Hepatocyte (in vitro differentiated cells): ENCODE measurements at regions not wholly inside any gene's neighbourhood (a gene's known extent, or its start where the extent isn't known, plus 50 kb on each side); places are given as distances from the start of the nearest gene placed in this dataset.

Source experiments
- DNase-seq: peaks from one replicate; pipeline ENCODE4 v3.0.0-alpha.2; 2016; ENCODE audit warnings: low spot score
- H2AFZ ChIP-seq: fragments of 200-600 bp; sonication (generic); 2 replicates; pipeline ENCODE4 v1.6.0; 2016; ENCODE audit warnings: antibody characterized with exemption, mild to moderate bottlenecking
- H3K27ac ChIP-seq: fragments of 200-600 bp; sonication (generic); 2 replicates; pipeline ENCODE4 v1.5.1; 2016; ENCODE audit warnings: mild to moderate bottlenecking
- H3K27me3 ChIP-seq: fragments of 200-600 bp; sonication (generic); 2 replicates; pipeline ENCODE4 v1.6.1; 2016
- H3K36me3 ChIP-seq: fragments of 200-600 bp; sonication (generic); replicated peaks from 2 replicates; pipeline ENCODE4 v1.5.1; 2016; ENCODE audit warnings: low read depth; ENCODE audit not compliant: insufficient read depth
- H3K4me1 ChIP-seq: fragments of 200-600 bp; sonication (generic); 2 replicates; pipeline ENCODE4 v1.5.1; 2016; ENCODE audit warnings: mild to moderate bottlenecking, moderate library complexity; ENCODE audit not compliant: insufficient read depth
- H3K4me2 ChIP-seq: fragments of 200-600 bp; sonication (generic); 2 replicates; pipeline ENCODE4 v1.6.0; 2016
- H3K4me3 ChIP-seq: fragments of 200-600 bp; sonication (generic); 2 replicates; pipeline ENCODE4 v1.5.1; 2016; ENCODE audit warnings: mild to moderate bottlenecking
- H3K79me2 ChIP-seq: fragments of 200-600 bp; sonication (generic); 2 replicates; pipeline ENCODE4 v1.6.0; 2017; ENCODE audit warnings: mild to moderate bottlenecking
- H3K9me2 ChIP-seq: fragments of 200-600 bp; sonication (generic); replicated peaks from 2 replicates; pipeline ENCODE4 v1.6.0; 2017; ENCODE audit warnings: mild to moderate bottlenecking; ENCODE audit not compliant: insufficient read depth
- H3K9me3 ChIP-seq: fragments of 200-600 bp; sonication (generic); 2 replicates; pipeline ENCODE4 v1.5.1; 2016; ENCODE audit warnings: low read depth, mild to moderate bottlenecking
- H4K20me1 ChIP-seq: fragments of 200-600 bp; sonication (generic); 2 replicates; pipeline ENCODE4 v1.6.0; 2016; ENCODE audit warnings: mild to moderate bottlenecking; ENCODE audit not compliant: insufficient read depth, poor library complexity, severe bottlenecking
- CTCF ChIP-seq: fragments of 200-600 bp; sonication (generic); IDR thresholded peaks from 2 replicates; pipeline ENCODE4 v1.5.1; 2016; ENCODE audit warnings: antibody characterized with exemption, mild to moderate bottlenecking; ENCODE audit not compliant: poor library complexity
- EZH2 ChIP-seq: fragments of 200-600 bp; sonication (generic); IDR thresholded peaks from 2 replicates; pipeline ENCODE4 v1.6.1; 2016; ENCODE audit warnings: antibody characterized with exemption, mild to moderate bottlenecking, borderline replicate concordance
- EZH2phosphoT487 ChIP-seq: fragments of 200-600 bp; sonication (generic); IDR thresholded peaks from one replicate; pipeline ENCODE4 v1.6.1; 2018; ENCODE audit warnings: antibody characterized with exemption, mild to moderate bottlenecking, low read depth, moderate library complexity; ENCODE audit not compliant: unreplicated experiment, severe bottlenecking
- WGBS: methylation state at CpG from one replicate; pipeline ENCODE4 v1.1.6; 2016; ENCODE audit warnings: low lambda C conversion rate; ENCODE audit errors: missing lambda C conversion rate; 5-methylcytosine and 5-hydroxymethylcytosine counted together

DNA sequence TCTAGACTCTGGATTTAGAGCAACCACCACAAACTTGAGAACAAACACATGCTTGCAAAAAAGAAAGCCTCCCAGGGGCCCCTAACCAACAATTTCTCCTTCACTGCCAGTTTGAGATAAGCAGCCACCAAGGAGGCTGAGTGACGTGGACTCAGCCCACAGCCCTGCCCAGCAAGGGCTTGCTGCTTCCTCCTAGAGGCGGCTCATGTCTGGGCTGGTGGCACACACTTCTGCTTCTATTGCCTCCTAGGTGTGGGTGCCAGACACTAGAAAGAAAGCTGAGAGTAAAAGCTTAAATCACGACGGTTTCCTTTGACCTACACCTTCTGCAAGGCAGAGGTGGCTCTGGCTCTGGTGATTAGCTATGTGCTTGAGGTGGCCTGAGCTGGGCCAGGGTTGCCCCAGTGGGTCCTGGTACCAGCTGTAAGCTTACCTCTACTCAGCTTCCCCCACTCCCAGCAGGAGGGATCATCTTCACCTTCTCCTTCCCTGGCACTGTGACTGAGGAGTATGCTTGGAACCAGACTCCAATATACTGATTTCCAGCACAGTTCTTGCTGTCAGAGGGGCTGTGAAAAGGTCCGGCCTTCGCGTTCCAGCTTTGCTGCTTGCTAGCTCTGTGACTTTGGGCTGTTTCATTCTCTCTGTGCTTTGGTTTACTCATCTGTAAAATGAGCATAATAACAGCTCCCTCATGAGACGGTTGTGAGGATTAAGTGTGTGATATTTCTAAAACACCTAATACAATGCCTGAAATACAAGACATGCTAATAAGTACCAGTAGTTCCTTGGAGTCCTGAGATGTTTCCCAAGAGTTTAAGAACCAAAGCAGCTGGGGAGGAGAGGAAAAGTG, 89.7 kb upstream of the PARP11 start:
- Histone ChIP-seq H3K79me2 (no peaks in the 10 kb centered on the region), H3K9me2 (no peaks in the 10 kb centered on the region), H2AFZ (peak overlapping the region; percentile 2), H3K9me3 (no peaks in the 10 kb centered on the region), H3K27me3 (no peaks in the 10 kb centered on the region), H3K4me1 (peaks cover 7% of the 10 kb centered on the region), H4K20me1 (no peaks in the 10 kb centered on the region), H3K4me2 (no peak overlapping the region), H3K36me3 (no peaks in the 10 kb centered on the region), H3K27ac (peak overlapping the region; percentile 60), H3K4me3 (no peak overlapping the region)
- TF ChIP-seq EZH2 (no peak), CTCF (no peak)
- peak; percentile 64 for DNase-seq
- 70% methylated on average over 8 of the region's 8 CpGs for WGBS

- no peaks in the 10 kb centered on the region for H3K9me2 ChIP-seq
- WGBS = 73% methylated on average over 9 of the region's 9 CpGs
- no peaks in the 10 kb centered on the region for H3K27me3 ChIP-seq
- no peaks in the 10 kb centered on the region for H3K79me2 ChIP-seq
- peaks cover 7% of the 10 kb centered on the region for H3K4me1 ChIP-seq
- H3K9me3 ChIP-seq = no peaks in the 10 kb centered on the region
- TF ChIP-seq CTCF = no peak
- TF ChIP-seq EZH2phosphoT487 = no peak
- no peak for TF ChIP-seq EZH2
- H3K4me2 ChIP-seq = no peak overlapping the region
- H3K27ac ChIP-seq = peak overlapping the region; percentile 60
- DNase-seq = peak; percentile 30
- H3K4me3 ChIP-seq = no peak overlapping the region
- H3K36me3 ChIP-seq = no peaks in the 10 kb centered on the region
- H2AFZ ChIP-seq = no peak overlapping the region
- H4K20me1 ChIP-seq = no peaks in the 10 kb centered on the region
Observed at GRCh38 chr12:3961591-3961990, 88.4 kb upstream of the PARP11 start.

- no peak for DNase-seq
- no peaks in the 10 kb centered on the region for H3K79me2 ChIP-seq
- no peak overlapping the region for H3K4me2 ChIP-seq
- H3K27me3 ChIP-seq = no peaks in the 10 kb centered on the region
- H3K4me1 ChIP-seq = peaks cover 7% of the 10 kb centered on the region
- no peaks in the 10 kb centered on the region for H3K36me3 ChIP-seq
- H4K20me1 ChIP-seq = no peaks in the 10 kb centered on the region
- H3K27ac ChIP-seq = no peak overlapping the region
- 84% methylated on average over 10 of the region's 10 CpGs for WGBS
- H3K9me3 ChIP-seq = no peaks in the 10 kb centered on the region
- no peaks in the 10 kb centered on the region for H3K9me2 ChIP-seq
- TF ChIP-seq EZH2 (no peak), EZH2phosphoT487 (no peak), CTCF (no peak)
- H2AFZ ChIP-seq = no peak overlapping the region
- H3K4me3 ChIP-seq = no peak overlapping the region
Observed at GRCh38 chr12:3959799-3960560, 86.8 kb upstream of the PARP11 start.
